ENCODE measurements at regions not wholly inside any gene's neighbourhood (a gene's known extent, or its start where the extent isn't known, plus 50 kb on each side); places are given as distances from the start of the nearest gene placed in this dataset.

GRCh38 chr9:24932785-24933184 is 387.1 kb upstream of the IZUMO3 start:
- no peak for TF ChIP-seq CTCF (IDR thresholded peaks at IDR 0.05; ENCODE audit: insufficient read depth, low read depth, low read length, missing control alignments)
- no peak overlapping the region for H3K4me3 ChIP-seq (ENCODE audit: low read length)
- DNase-seq (ENCODE audit: low read depth) = no peak

GRCh38 chr9:24931894-24932293 is 386.2 kb upstream of the IZUMO3 start:
- DNase-seq (ENCODE audit: low read depth) = no peak
- no peak overlapping the region for H3K4me3 ChIP-seq (ENCODE audit: low read length)
- TF ChIP-seq CTCF (IDR thresholded peaks at IDR 0.05; ENCODE audit: insufficient read depth, low read depth, low read length, missing control alignments) = no peak

GRCh38 chr9:24912767-24913166 is 367.1 kb upstream of the IZUMO3 start:
- DNase-seq (ENCODE audit: low read depth) = no peak
- TF ChIP-seq CTCF (IDR thresholded peaks at IDR 0.05; ENCODE audit: insufficient read depth, low read depth, low read length, missing control alignments) = no peak
- no peak overlapping the region for H3K4me3 ChIP-seq (ENCODE audit: low read length)

GRCh38 chr9:24901319-24901718 is 355.6 kb upstream of the IZUMO3 start:
- DNase-seq (ENCODE audit: low read depth) = no peak
- H3K4me3 ChIP-seq (ENCODE audit: low read length) = no peak overlapping the region
- no peak for TF ChIP-seq CTCF (IDR thresholded peaks at IDR 0.05; ENCODE audit: insufficient read depth, low read depth, low read length, missing control alignments)

- no peak for TF ChIP-seq CTCF (IDR thresholded peaks at IDR 0.05; ENCODE audit: insufficient read depth, low read depth, low read length, missing control alignments)
- H3K4me3 ChIP-seq (ENCODE audit: low read length) = no peak overlapping the region
- DNase-seq (ENCODE audit: low read depth) = no peak
These were observed 354.5 kb upstream of the IZUMO3 start for GRCh38 chr9:24900179-24900578.

- H3K4me3 ChIP-seq (ENCODE audit: low read length) = no peak overlapping the region
- TF ChIP-seq CTCF (IDR thresholded peaks at IDR 0.05; ENCODE audit: insufficient read depth, low read depth, low read length, missing control alignments) = no peak
- DNase-seq (ENCODE audit: low read depth) = no peak
These were observed 353.8 kb upstream of the IZUMO3 start for GRCh38 chr9:24899463-24899862.

GRCh38 chr9:24897826-24898225 is 352.1 kb upstream of the IZUMO3 start:
- no peak for TF ChIP-seq CTCF (IDR thresholded peaks at IDR 0.05; ENCODE audit: insufficient read depth, low read depth, low read length, missing control alignments)
- no peak for DNase-seq (ENCODE audit: low read depth)
- no peak overlapping the region for H3K4me3 ChIP-seq (ENCODE audit: low read length)
